OCI-LY1 (cell line): ENCODE measurements at regions not wholly inside any gene's neighbourhood (a gene's known extent, or its start where the extent isn't known, plus 50 kb on each side); places are given as distances from the start of the nearest gene placed in this dataset.

ENCODE experiments used
- EZH2 ChIP-seq: fragments of 200-600 bp; sonication (generic), shearing (Covaris generic); IDR thresholded peaks from 2 replicates; pipeline ENCODE4 v1.8.0; 2017; ENCODE audit warnings: borderline replicate concordance, mixed run types, mild to moderate bottlenecking, antibody characterized with exemption, low read length, moderate library complexity, mixed read lengths
- TF ChIP-seq, protein P1 (sequence below): fragments of 200-600 bp; sonication (generic), shearing (Covaris generic); IDR thresholded peaks from 2 replicates; pipeline ENCODE4 v1.5.1; 2017; ENCODE audit warnings: mild to moderate bottlenecking, antibody characterized with exemption, low read length, moderate library complexity, mixed read lengths

DNA sequence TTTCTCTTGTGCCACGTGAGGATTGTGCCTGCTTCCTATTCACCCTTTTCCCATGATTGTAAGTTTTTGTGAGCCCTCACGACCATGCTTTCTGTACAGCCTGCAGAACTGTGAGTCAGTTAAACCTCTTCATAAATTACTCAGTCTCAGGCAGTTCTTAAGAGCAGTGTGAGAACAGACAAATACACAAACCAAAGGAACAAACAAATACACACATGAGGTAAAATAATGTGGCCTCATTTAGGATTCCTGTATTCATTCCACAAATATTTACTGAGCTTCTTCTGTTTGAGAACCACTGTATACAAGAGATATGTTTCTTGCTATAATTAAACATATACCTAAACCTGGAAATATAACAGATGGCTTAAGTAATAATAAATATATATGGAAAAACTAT, 760.3 kb downstream of the CDH9 start:
- TF ChIP-seq, protein P1, sequence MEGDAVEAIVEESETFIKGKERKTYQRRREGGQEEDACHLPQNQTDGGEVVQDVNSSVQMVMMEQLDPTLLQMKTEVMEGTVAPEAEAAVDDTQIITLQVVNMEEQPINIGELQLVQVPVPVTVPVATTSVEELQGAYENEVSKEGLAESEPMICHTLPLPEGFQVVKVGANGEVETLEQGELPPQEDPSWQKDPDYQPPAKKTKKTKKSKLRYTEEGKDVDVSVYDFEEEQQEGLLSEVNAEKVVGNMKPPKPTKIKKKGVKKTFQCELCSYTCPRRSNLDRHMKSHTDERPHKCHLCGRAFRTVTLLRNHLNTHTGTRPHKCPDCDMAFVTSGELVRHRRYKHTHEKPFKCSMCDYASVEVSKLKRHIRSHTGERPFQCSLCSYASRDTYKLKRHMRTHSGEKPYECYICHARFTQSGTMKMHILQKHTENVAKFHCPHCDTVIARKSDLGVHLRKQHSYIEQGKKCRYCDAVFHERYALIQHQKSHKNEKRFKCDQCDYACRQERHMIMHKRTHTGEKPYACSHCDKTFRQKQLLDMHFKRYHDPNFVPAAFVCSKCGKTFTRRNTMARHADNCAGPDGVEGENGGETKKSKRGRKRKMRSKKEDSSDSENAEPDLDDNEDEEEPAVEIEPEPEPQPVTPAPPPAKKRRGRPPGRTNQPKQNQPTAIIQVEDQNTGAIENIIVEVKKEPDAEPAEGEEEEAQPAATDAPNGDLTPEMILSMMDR = no peak
- TF ChIP-seq EZH2 = no peak
